Neural progenitor cell (in vitro differentiated cells): ENCODE measurements at regions not wholly inside any gene's neighbourhood (a gene's known extent, or its start where the extent isn't known, plus 50 kb on each side); places are given as distances from the start of the nearest gene placed in this dataset.
A peak's percentile ranks its signal among the peaks of the same experiment; 100 is the strongest.

Experiments
- DNase-seq: peaks from one replicate; pipeline ENCODE4 v3.0.0-alpha.2; 2016; ENCODE audit warnings: low spot score
- H2AFZ ChIP-seq: fragments of 200-600 bp; sonication (generic); replicated peaks from 2 replicates; pipeline ENCODE4 v1.6.1; 2016; ENCODE audit warnings: antibody characterized with exemption
- H3F3A ChIP-seq: fragments of 200-600 bp; sonication (generic); 2 replicates; pipeline ENCODE4 v1.6.1; 2016; ENCODE audit warnings: antibody characterized with exemption, low read depth
- H3K27ac ChIP-seq: fragments of 200-600 bp; sonication (generic); 2 replicates; pipeline ENCODE4 v1.5.1; 2016; ENCODE audit warnings: mild to moderate bottlenecking
- H3K27me3 ChIP-seq: fragments of 200-600 bp; sonication (generic); 2 replicates; pipeline ENCODE4 v1.6.1; 2016; ENCODE audit warnings: mild to moderate bottlenecking, moderate library complexity
- H3K36me3 ChIP-seq: fragments of 200-600 bp; sonication (generic); 2 replicates; pipeline ENCODE4 v1.5.1; 2016
- H3K4me1 ChIP-seq: fragments of 200-600 bp; sonication (generic); 2 replicates; pipeline ENCODE4 v1.6.1; 2016; ENCODE audit warnings: mixed run types
- H3K4me2 ChIP-seq: fragments of 200-600 bp; sonication (generic); 2 replicates; pipeline ENCODE4 v1.6.1; 2016
- H3K4me3 ChIP-seq: fragments of 200-600 bp; sonication (generic); 2 replicates; pipeline ENCODE4 v1.5.1; 2016
- H3K79me2 ChIP-seq: fragments of 200-600 bp; sonication (generic); 2 replicates; pipeline ENCODE4 v1.6.1; 2016; ENCODE audit warnings: low read depth
- H3K9ac ChIP-seq: fragments of 200-600 bp; sonication (generic); 2 replicates; pipeline ENCODE4 v1.6.1; 2016
- H3K9me3 ChIP-seq: fragments of 200-600 bp; sonication (generic); 2 replicates; pipeline ENCODE4 v1.5.1; 2016; ENCODE audit warnings: low read depth
- H4K20me1 ChIP-seq: fragments of 200-600 bp; sonication (generic); 2 replicates; pipeline ENCODE4 v1.6.1; 2016; ENCODE audit warnings: low read depth
- H3K27ac Mint-ChIP-seq: 3 replicates; pipeline ENCODE4 v1.8.0; 2021; ENCODE audit warnings: mixed read lengths
- H3K27me3 Mint-ChIP-seq: 2 replicates; pipeline ENCODE4 v1.8.0; 2022; ENCODE audit warnings: low read depth, mild to moderate bottlenecking, inconsistent platforms, moderate library complexity, mixed read lengths; ENCODE audit not compliant: insufficient read depth
- H3K36me3 Mint-ChIP-seq: 3 replicates; pipeline ENCODE4 v1.8.0; 2021; ENCODE audit warnings: mixed read lengths
- H3K4me1 Mint-ChIP-seq: 3 replicates; pipeline ENCODE4 v1.8.0; 2021; ENCODE audit warnings: mixed read lengths
- H3K4me3 Mint-ChIP-seq: 3 replicates; pipeline ENCODE4 v1.8.0; 2021; ENCODE audit warnings: mild to moderate bottlenecking, moderate library complexity, mixed read lengths
- H3K9me3 Mint-ChIP-seq: 3 replicates; pipeline ENCODE4 v1.8.0; 2020; ENCODE audit warnings: mixed read lengths
- EZH2 ChIP-seq: fragments of 200-600 bp; sonication (generic); IDR thresholded peaks from 2 replicates; pipeline ENCODE4 v1.6.1; 2017; ENCODE audit warnings: antibody characterized with exemption, mild to moderate bottlenecking, moderate library complexity
- EZH2phosphoT487 ChIP-seq: fragments of 200-600 bp; sonication (generic); IDR thresholded peaks from 2 replicates; pipeline ENCODE4 v1.6.1; 2017; ENCODE audit warnings: antibody characterized with exemption
- TF ChIP-seq, protein P1 (sequence below): fragments of 200-600 bp; sonication (generic); IDR thresholded peaks from 2 replicates; pipeline ENCODE4 v1.5.1; 2017; ENCODE audit warnings: antibody characterized with exemption, mild to moderate bottlenecking

DNA sequence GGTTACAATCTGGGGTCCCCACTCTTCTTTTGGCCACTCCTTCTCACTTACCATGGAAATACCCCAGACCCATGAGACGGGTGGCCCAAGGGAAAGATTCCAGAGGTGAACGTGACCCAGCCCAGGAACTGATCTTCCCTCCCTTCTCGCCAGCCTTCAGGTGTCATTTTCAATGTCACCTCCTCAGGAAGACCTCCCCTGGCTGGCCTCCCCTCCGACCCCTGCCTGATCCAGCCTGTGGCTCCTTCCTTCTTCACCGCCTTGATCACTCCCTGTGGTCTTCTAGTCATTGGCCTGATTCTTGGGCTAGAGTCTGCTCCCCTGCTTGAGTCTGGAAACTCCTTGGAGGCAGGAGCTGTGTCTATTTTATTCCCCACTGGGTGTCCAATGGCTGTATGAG, 146.1 kb downstream of the SMAD6 start:
- no peaks in the 10 kb centered on the region for H3K36me3 ChIP-seq
- peaks cover 4% of the 10 kb centered on the region for H4K20me1 ChIP-seq
- H3K27ac ChIP-seq: no peak overlapping the region
- peaks cover 1% of the 10 kb centered on the region for H3K4me1 ChIP-seq
- DNase-seq: no peak
- no peak for TF ChIP-seq EZH2
- TF ChIP-seq EZH2phosphoT487: no peak
- TF ChIP-seq, protein P1, sequence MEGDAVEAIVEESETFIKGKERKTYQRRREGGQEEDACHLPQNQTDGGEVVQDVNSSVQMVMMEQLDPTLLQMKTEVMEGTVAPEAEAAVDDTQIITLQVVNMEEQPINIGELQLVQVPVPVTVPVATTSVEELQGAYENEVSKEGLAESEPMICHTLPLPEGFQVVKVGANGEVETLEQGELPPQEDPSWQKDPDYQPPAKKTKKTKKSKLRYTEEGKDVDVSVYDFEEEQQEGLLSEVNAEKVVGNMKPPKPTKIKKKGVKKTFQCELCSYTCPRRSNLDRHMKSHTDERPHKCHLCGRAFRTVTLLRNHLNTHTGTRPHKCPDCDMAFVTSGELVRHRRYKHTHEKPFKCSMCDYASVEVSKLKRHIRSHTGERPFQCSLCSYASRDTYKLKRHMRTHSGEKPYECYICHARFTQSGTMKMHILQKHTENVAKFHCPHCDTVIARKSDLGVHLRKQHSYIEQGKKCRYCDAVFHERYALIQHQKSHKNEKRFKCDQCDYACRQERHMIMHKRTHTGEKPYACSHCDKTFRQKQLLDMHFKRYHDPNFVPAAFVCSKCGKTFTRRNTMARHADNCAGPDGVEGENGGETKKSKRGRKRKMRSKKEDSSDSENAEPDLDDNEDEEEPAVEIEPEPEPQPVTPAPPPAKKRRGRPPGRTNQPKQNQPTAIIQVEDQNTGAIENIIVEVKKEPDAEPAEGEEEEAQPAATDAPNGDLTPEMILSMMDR: no peak
- H3K27me3 ChIP-seq: peaks cover 36% of the 10 kb centered on the region
- H3K79me2 ChIP-seq: no peaks in the 10 kb centered on the region
- Mint-ChIP-seq H3K4me3 (no peak overlapping the region), H3K9me3 (no peaks in the 10 kb centered on the region), H3K36me3 (no peaks in the 10 kb centered on the region), H3K27me3 (peaks cover 4% of the 10 kb centered on the region), H3K27ac (peak overlapping the region; percentile 4), H3K4me1 (peaks cover 22% of the 10 kb centered on the region)
- H3K4me2 ChIP-seq: no peak overlapping the region
- H3K9me3 ChIP-seq: no peaks in the 10 kb centered on the region
- no peak overlapping the region for H3K9ac ChIP-seq
- no peak overlapping the region for H3K4me3 ChIP-seq
- no peak overlapping the region for H2AFZ ChIP-seq
- peaks cover 8% of the 10 kb centered on the region for H3F3A ChIP-seq

DNA sequence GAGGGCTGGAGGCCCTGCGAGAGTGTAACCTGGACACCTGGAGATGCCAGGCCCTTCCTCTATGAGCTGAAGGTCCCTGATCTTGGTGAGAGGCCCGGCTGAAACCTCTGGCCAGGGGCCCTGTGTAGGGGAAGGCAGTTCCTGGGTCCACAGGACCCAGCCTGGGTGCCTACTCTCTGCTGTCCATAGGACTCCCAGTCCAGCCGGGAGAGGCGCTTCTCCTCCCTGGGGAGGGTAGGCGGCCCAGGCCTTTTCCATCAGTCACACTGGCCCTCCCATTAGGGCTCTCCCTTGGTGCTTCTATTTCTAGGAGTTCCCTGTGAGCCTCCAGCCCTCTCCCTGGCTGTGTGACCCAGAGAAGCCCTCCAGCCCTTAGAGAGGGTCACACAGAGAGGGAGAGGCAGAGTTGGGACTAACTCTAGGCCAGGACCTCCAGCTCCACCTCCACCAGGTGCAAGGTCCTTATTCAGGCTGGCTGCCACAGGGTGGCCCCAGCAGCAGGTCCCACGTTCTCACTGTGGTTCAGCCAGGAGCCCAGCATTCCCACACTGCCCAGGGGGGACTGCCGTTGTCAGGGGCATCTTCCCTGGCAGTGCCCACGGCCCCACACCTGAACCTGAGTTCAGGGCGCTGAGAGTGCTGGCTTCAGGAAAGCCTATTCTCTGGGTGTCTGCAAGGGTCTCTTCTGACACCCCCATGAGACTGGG, 146.8 kb downstream of the SMAD6 start:
- H3K36me3 Mint-ChIP-seq: no peaks in the 10 kb centered on the region
- Histone ChIP-seq H3F3A (peaks cover under 1% of the 10 kb centered on the region), H3K36me3 (no peaks in the 10 kb centered on the region), H4K20me1 (no peaks in the 10 kb centered on the region), H3K79me2 (no peaks in the 10 kb centered on the region), H3K27me3 (peaks cover 31% of the 10 kb centered on the region), H3K4me2 (no peak overlapping the region), H2AFZ (no peak overlapping the region), H3K4me1 (no peaks in the 10 kb centered on the region), H3K9me3 (no peaks in the 10 kb centered on the region), H3K4me3 (no peak overlapping the region), H3K9ac (no peak overlapping the region), H3K27ac (no peak overlapping the region)
- no peak overlapping the region for H3K4me3 Mint-ChIP-seq
- TF ChIP-seq EZH2phosphoT487 (no peak), EZH2 (no peak)
- TF ChIP-seq, protein P1: no peak
- no peaks in the 10 kb centered on the region for H3K9me3 Mint-ChIP-seq
- H3K27ac Mint-ChIP-seq: peak overlapping the region; percentile 4
- no peak for DNase-seq
- H3K4me1 Mint-ChIP-seq: peaks cover 19% of the 10 kb centered on the region
- H3K27me3 Mint-ChIP-seq: peaks cover 8% of the 10 kb centered on the region

DNA sequence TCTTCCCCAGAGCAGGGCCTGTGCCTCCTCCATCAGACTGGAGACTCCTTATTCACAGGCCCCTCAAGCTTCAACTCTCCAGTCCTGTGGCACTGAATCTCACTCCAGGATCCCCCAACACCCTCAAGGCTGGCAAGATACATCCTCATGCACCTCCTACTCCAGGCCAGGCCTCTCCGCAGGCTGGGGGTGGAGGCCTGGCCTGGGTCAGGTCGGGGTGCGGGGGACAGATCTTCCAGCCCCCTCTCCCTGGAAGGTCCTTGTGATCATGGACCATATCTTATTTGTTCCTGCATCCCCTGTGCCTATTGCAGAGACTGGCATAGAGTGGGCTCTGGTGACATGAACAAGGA, 147.3 kb downstream of the SMAD6 start:
- H3K27me3 Mint-ChIP-seq: peaks cover 10% of the 10 kb centered on the region
- no peaks in the 10 kb centered on the region for H4K20me1 ChIP-seq
- peaks cover 19% of the 10 kb centered on the region for H3K4me1 Mint-ChIP-seq
- no peak overlapping the region for H2AFZ ChIP-seq
- TF ChIP-seq EZH2 (no peak), EZH2phosphoT487 (no peak)
- TF ChIP-seq, protein P1: no peak
- H3K27ac Mint-ChIP-seq: peak overlapping the region; percentile 74
- no peaks in the 10 kb centered on the region for H3K9me3 Mint-ChIP-seq
- no peaks in the 10 kb centered on the region for H3K36me3 ChIP-seq
- peaks cover 26% of the 10 kb centered on the region for H3K27me3 ChIP-seq
- DNase-seq: no peak
- no peak overlapping the region for H3K4me3 Mint-ChIP-seq
- H3K9ac ChIP-seq: no peak overlapping the region
- no peaks in the 10 kb centered on the region for H3F3A ChIP-seq
- H3K4me3 ChIP-seq: no peak overlapping the region
- H3K4me1 ChIP-seq: no peaks in the 10 kb centered on the region
- no peaks in the 10 kb centered on the region for H3K9me3 ChIP-seq
- no peak overlapping the region for H3K4me2 ChIP-seq
- no peak overlapping the region for H3K27ac ChIP-seq
- no peaks in the 10 kb centered on the region for H3K36me3 Mint-ChIP-seq
- H3K79me2 ChIP-seq: no peaks in the 10 kb centered on the region
